PC-9 (cell line): ENCODE measurements at regions not wholly inside any gene's neighbourhood (a gene's known extent, or its start where the extent isn't known, plus 50 kb on each side); places are given as distances from the start of the nearest gene placed in this dataset.

Source experiments
- BruUV-seq: library from RNA; stranded (reverse); fragments of 400-500 nt; replicated peaks from 2 replicates; lab custom pipeline; 2021; lab: Mats Ljungman, UMichigan
- CTCF ChIA-PET: fragments of 300-600 bp; sonication (Branson Sonifier 250); formaldehyde crosslinking; loops from one replicate; lab custom pipeline; 2022; ENCODE audit warnings: antibody characterized with exemption; lab: Charles Lee
- POLR2A ChIA-PET: fragments of 300-600 bp; sonication (Branson Sonifier 250); formaldehyde crosslinking; loops from one replicate; lab custom pipeline; 2022; ENCODE audit warnings: antibody characterized with exemption; ENCODE audit not compliant: unreplicated experiment; lab: Charles Lee
- DNase-seq, 2 experiments: peaks; one replicate each; pipeline versions ENCODE4 v3.0.0 to v3.0.0-alpha.2; 2015 to 2022; ENCODE audit warnings: mixed read lengths in 1 of 2
- H2AFZ ChIP-seq: fragments of 200-600 bp; sonication (generic); 2 replicates; pipeline ENCODE4 v1.8.1; 2017; ENCODE audit warnings: antibody characterized with exemption
- H3F3A ChIP-seq: fragments of 200-600 bp; sonication (generic); 2 replicates; pipeline ENCODE4 v1.8.1; 2017; ENCODE audit warnings: antibody characterized with exemption, mild to moderate bottlenecking, low read depth; ENCODE audit not compliant: insufficient read depth
- H3K27ac ChIP-seq: fragments of 200-600 bp; sonication (generic); 2 replicates; pipeline ENCODE4 v1.6.1; 2016; ENCODE audit warnings: mixed run types
- H3K27me3 ChIP-seq: fragments of 200-600 bp; sonication (generic); 2 replicates; pipeline ENCODE4 v1.6.1; 2016; ENCODE audit warnings: low read depth, mixed run types; ENCODE audit not compliant: insufficient read depth
- H3K36me3 ChIP-seq: fragments of 200-600 bp; sonication (generic); 2 replicates; pipeline ENCODE4 v1.6.1; 2016; ENCODE audit warnings: low read depth, mixed run types
- H3K4me1 ChIP-seq: fragments of 200-600 bp; sonication (generic); replicated peaks from 2 replicates; pipeline ENCODE4 v1.6.1; 2016; ENCODE audit warnings: mixed run types; ENCODE audit not compliant: insufficient read depth
- H3K4me2 ChIP-seq: fragments of 200-600 bp; sonication (generic); 2 replicates; pipeline ENCODE4 v1.6.1; 2017; ENCODE audit warnings: mixed run types
- H3K4me3 ChIP-seq: fragments of 200-600 bp; sonication (generic); 2 replicates; pipeline ENCODE4 v1.6.1; 2016; ENCODE audit warnings: mixed run types
- H3K79me2 ChIP-seq: fragments of 200-600 bp; sonication (generic); 2 replicates; pipeline ENCODE4 v1.6.1; 2017; ENCODE audit warnings: low read depth, mixed run types
- H3K9me2 ChIP-seq: fragments of 200-600 bp; sonication (generic); 2 replicates; pipeline ENCODE4 v1.8.1; 2017; ENCODE audit warnings: mild to moderate bottlenecking; ENCODE audit not compliant: insufficient read depth
- H3K9me3 ChIP-seq: fragments of 200-600 bp; sonication (generic); 2 replicates; pipeline ENCODE4 v1.8.1; 2016; ENCODE audit warnings: low read depth; ENCODE audit not compliant: insufficient read depth
- H4K20me1 ChIP-seq: fragments of 200-600 bp; sonication (generic); 2 replicates; pipeline ENCODE4 v1.8.1; 2017; ENCODE audit not compliant: insufficient read depth
- EZH2 ChIP-seq: fragments of 200-600 bp; sonication (generic); IDR thresholded peaks from 2 replicates; pipeline ENCODE4 v1.8.0; 2017; ENCODE audit warnings: antibody characterized with exemption, low read depth
- intact Hi-C: fragments of 100-400 bp; cut with micrococcal nuclease; formaldehyde crosslinking; loops from one replicate; pipeline ENCODE4 v1.10.0; 2022; ENCODE audit not compliant: unreplicated experiment
- TF ChIP-seq, protein P1 (sequence below): fragments of 200-600 bp; sonication (generic); conservative IDR thresholded peaks from 2 replicates; pipeline ENCODE4 v1.6.1; 2017; ENCODE audit warnings: mixed run types, antibody characterized with exemption, mild to moderate bottlenecking, moderate library complexity

DNA sequence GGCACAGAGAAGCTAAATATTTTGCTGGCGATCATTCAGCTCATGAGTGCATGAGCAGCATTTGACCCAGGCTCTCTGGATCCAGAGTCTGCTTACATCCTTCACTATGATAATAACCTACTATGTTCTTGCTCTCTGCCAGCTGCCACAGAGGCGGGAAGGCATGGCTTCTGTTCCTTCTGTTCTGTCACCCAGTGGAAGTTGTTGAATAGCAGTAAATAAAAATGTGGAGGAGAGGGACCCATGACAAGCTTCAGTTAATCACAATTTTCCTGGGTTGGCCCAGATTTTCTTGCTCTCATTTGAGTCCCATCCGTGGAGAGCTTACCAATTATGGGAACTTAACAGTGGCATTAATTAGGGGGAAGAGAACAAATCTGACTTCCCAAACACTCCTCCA, 250.1 kb upstream of the NOCT start:
- BruUV-seq: no TSS peak
- Histone ChIP-seq H3K9me2 (no peaks in the 10 kb centered on the region; the same call in 1 of the 2 replicates), H3K36me3 (no peaks in the 10 kb centered on the region), H3K4me1 (no peaks in the 10 kb centered on the region), H2AFZ (no peak overlapping the region), H3F3A (no peaks in the 10 kb centered on the region), H3K4me2 (no peak overlapping the region), H4K20me1 (no peaks in the 10 kb centered on the region), H3K79me2 (no peaks in the 10 kb centered on the region), H3K27me3 (no peaks in the 10 kb centered on the region), H3K27ac (no peak overlapping the region), H3K4me3 (no peak overlapping the region), H3K9me3 (no peaks in the 10 kb centered on the region)
- intact Hi-C loops: no loop called here
- POLR2A ChIA-PET: no interaction called here
- TF ChIP-seq, protein P1, sequence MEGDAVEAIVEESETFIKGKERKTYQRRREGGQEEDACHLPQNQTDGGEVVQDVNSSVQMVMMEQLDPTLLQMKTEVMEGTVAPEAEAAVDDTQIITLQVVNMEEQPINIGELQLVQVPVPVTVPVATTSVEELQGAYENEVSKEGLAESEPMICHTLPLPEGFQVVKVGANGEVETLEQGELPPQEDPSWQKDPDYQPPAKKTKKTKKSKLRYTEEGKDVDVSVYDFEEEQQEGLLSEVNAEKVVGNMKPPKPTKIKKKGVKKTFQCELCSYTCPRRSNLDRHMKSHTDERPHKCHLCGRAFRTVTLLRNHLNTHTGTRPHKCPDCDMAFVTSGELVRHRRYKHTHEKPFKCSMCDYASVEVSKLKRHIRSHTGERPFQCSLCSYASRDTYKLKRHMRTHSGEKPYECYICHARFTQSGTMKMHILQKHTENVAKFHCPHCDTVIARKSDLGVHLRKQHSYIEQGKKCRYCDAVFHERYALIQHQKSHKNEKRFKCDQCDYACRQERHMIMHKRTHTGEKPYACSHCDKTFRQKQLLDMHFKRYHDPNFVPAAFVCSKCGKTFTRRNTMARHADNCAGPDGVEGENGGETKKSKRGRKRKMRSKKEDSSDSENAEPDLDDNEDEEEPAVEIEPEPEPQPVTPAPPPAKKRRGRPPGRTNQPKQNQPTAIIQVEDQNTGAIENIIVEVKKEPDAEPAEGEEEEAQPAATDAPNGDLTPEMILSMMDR: no peak
- TF ChIP-seq EZH2: no peak
- CTCF ChIA-PET: no interaction called here
- DNase-seq: no peak

DNA sequence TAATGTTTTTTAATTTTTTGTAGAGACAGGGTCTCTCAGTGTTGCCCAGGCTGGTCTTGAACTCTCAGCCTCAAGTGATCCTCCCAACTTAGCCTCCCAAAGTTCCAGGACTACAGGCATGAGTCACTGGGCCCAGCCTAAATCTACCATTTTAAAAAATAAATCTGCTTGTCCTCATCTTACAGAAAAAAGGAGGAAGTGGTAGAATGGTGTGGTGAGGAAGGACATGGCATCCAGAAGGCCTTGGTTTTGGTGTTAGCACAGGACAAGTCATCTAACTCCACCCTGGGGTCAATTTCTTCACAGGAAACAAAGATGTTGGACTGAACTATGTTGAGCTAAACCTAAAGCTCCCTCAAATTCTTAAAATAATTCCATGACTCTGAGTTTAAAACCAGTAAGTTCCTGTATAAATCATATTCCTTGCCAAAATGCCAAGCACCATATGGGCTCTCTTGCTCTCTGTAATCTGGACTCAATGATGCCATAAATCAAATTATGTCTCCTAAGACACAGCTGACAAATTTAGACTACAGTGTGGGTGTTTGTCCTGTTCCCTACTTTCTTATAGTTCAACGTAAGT, 253.9 kb upstream of the NOCT start:
- intact Hi-C loops: no loop called here
- Histone ChIP-seq H3K9me3 (no peaks in the 10 kb centered on the region), H3K9me2 (no peaks in the 10 kb centered on the region), H3F3A (no peaks in the 10 kb centered on the region), H3K4me2 (no peak overlapping the region), H3K27me3 (no peaks in the 10 kb centered on the region), H3K27ac (no peak overlapping the region), H2AFZ (no peak overlapping the region), H3K36me3 (no peaks in the 10 kb centered on the region), H3K79me2 (no peaks in the 10 kb centered on the region), H4K20me1 (no peaks in the 10 kb centered on the region), H3K4me1 (no peaks in the 10 kb centered on the region), H3K4me3 (no peak overlapping the region)
- TF ChIP-seq EZH2: no peak
- TF ChIP-seq, protein P1: no peak
- ChIA-PET POLR2A (no interaction called here), CTCF (no interaction called here)
- BruUV-seq: no TSS peak
- DNase-seq: no peak

DNA sequence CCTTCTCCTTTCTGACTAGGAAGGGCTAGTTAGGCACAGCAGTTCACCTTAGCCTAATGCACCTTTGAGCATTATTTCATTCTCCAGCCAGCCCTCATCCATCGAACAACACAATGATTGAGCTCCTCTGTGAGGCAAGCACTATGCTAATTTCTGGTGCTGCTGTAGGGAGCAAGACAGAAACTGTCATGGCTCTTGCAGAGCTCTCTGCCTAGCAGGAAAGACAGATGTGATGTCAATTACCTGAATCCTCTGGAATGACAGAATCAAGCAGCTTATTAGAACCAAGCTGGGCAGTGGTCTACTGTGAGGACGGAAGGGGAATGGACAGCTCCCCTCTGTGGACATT, 256.1 kb upstream of the NOCT start:
- no peaks in the 10 kb centered on the region for H3K9me3 ChIP-seq
- H3K4me2 ChIP-seq: no peak overlapping the region
- H3K9me2 ChIP-seq: no peaks in the 10 kb centered on the region
- no peaks in the 10 kb centered on the region for H3K79me2 ChIP-seq
- intact Hi-C loops: no loop called here
- ChIA-PET CTCF (no interaction called here), POLR2A (no interaction called here)
- no peak overlapping the region for H2AFZ ChIP-seq
- H3K36me3 ChIP-seq: no peaks in the 10 kb centered on the region
- no peaks in the 10 kb centered on the region for H3F3A ChIP-seq
- H3K27ac ChIP-seq: no peak overlapping the region
- H3K27me3 ChIP-seq: no peaks in the 10 kb centered on the region
- TF ChIP-seq, protein P1: no peak
- TF ChIP-seq EZH2: no peak
- no peaks in the 10 kb centered on the region for H4K20me1 ChIP-seq
- H3K4me3 ChIP-seq: no peak overlapping the region
- BruUV-seq: no TSS peak
- no peaks in the 10 kb centered on the region for H3K4me1 ChIP-seq
- DNase-seq: no peak
